CD14-positive monocyte (primary cell): ENCODE measurements at regions not wholly inside any gene's neighbourhood (a gene's known extent, or its start where the extent isn't known, plus 50 kb on each side); places are given as distances from the start of the nearest gene placed in this dataset.

Source experiments
- DNase-seq, 3 donors: peaks; one replicate each; pipeline ENCODE4 v3.0.0-alpha.2; 2011 to 2022
- H2AFZ ChIP-seq: 2 replicates; pipeline ENCODE4 v1.6.0; 2012; ENCODE audit warnings: mild to moderate bottlenecking, low read depth, low read length, inconsistent platforms; ENCODE audit not compliant: insufficient read depth, poor library complexity, severe bottlenecking
- H3K27ac ChIP-seq, 2 donors: 1 replicate in 1 of 2; 2 replicates in 1 of 2; pipeline ENCODE4 v1.5.1; 2012 to 2013; ENCODE audit warnings: low read length in 2 of 2, control low read depth in 1 of 2, inconsistent platforms in 1 of 2, low read depth in 1 of 2, mild to moderate bottlenecking in 1 of 2
- H3K27me3 ChIP-seq, 2 donors: one replicate each; pipeline versions ENCODE4 v1.6.0 to v1.6.1; 2011 to 2013; ENCODE audit warnings: low read length in 2 of 2; ENCODE audit not compliant: control insufficient read depth in 2 of 2, insufficient read depth in 2 of 2
- H3K36me3 ChIP-seq, 2 donors: replicated peaks in 1 of 2; 1 replicate in 1 of 2; 2 replicates in 1 of 2; pipeline versions ENCODE4 v1.5.1 to v1.6.1; 2012 to 2013; ENCODE audit warnings: low read length in 2 of 2, control low read depth in 1 of 2, inconsistent platforms in 1 of 2, mild to moderate bottlenecking in 1 of 2; ENCODE audit not compliant: insufficient read depth in 2 of 2, control insufficient read depth in 1 of 2
- H3K4me1 ChIP-seq, 2 donors: 1 replicate in 1 of 2; 2 replicates in 1 of 2; pipeline versions ENCODE4 v1.5.1 to v1.6.1; 2012 to 2013; ENCODE audit warnings: low read length in 2 of 2, control low read depth in 1 of 2, inconsistent platforms in 1 of 2, mild to moderate bottlenecking in 1 of 2, moderate library complexity in 1 of 2; ENCODE audit not compliant: insufficient read depth in 2 of 2, control insufficient read depth in 1 of 2
- H3K4me2 ChIP-seq: replicated peaks from 2 replicates; pipeline ENCODE3; 2012; ENCODE audit warnings: low read length, moderate library complexity, mild to moderate bottlenecking; ENCODE audit not compliant: poor library complexity, severe bottlenecking; ENCODE audit errors: extremely low read depth
- H3K4me3 ChIP-seq, 3 experiments: fragments of 200-600 bp in 1 of 3; sonication (generic) in 1 of 3; replicated peaks in 1 of 3; 1 replicate in 2 of 3; 2 replicates in 1 of 3; pipeline ENCODE4 v1.5.1; 2011 to 2013; ENCODE audit warnings: low read length in 3 of 3, mild to moderate bottlenecking in 3 of 3, control low read depth in 2 of 3, low read depth in 2 of 3, inconsistent platforms in 1 of 3, moderate library complexity in 1 of 3
- H3K79me2 ChIP-seq: 2 replicates; pipeline ENCODE4 v1.6.0; 2012; ENCODE audit warnings: mild to moderate bottlenecking, control low read depth, inconsistent platforms, low read length, moderate library complexity; ENCODE audit not compliant: insufficient read depth
- H3K9ac ChIP-seq: 2 replicates; pipeline ENCODE4 v1.6.0; 2017; ENCODE audit warnings: low read length, mild to moderate bottlenecking; ENCODE audit not compliant: insufficient read depth, poor library complexity, severe bottlenecking
- H3K9me3 ChIP-seq, 2 donors: replicated peaks in 1 of 2; 1 replicate in 1 of 2; 2 replicates in 1 of 2; pipeline versions ENCODE4 v1.5.1 to v1.6.1; 2012 to 2013; ENCODE audit warnings: low read length in 2 of 2, control low read depth in 1 of 2; ENCODE audit not compliant: control insufficient read depth in 1 of 2, insufficient read depth in 1 of 2
- H4K20me1 ChIP-seq: 2 replicates; pipeline ENCODE4 v1.6.0; 2012; ENCODE audit warnings: mild to moderate bottlenecking, low read length, control low read depth, moderate library complexity; ENCODE audit not compliant: insufficient read depth
- H3K27ac Mint-ChIP-seq, 7 donors: one replicate each; pipeline ENCODE4 v1.8.0; 2020; ENCODE audit warnings: mild to moderate bottlenecking in 7 of 7, mixed read lengths in 7 of 7, moderate library complexity in 6 of 7, inconsistent platforms in 2 of 7
- H3K27me3 Mint-ChIP-seq, 3 donors: one replicate each; pipeline ENCODE4 v1.8.0; 2021 to 2022; ENCODE audit warnings: low read depth in 3 of 3, mild to moderate bottlenecking in 3 of 3, mixed read lengths in 3 of 3, moderate library complexity in 3 of 3, inconsistent platforms in 1 of 3
- H3K36me3 Mint-ChIP-seq, 2 donors: one replicate each; pipeline ENCODE4 v1.8.0; 2020; ENCODE audit warnings: mixed read lengths in 2 of 2, inconsistent platforms in 1 of 2, mild to moderate bottlenecking in 1 of 2
- H3K4me1 Mint-ChIP-seq: one replicate; pipeline ENCODE4 v1.8.0; 2020; ENCODE audit warnings: mild to moderate bottlenecking, mixed read lengths
- H3K4me3 Mint-ChIP-seq, 2 donors: one replicate each; pipeline ENCODE4 v1.8.0; 2020; ENCODE audit warnings: mild to moderate bottlenecking in 2 of 2, mixed read lengths in 2 of 2, moderate library complexity in 1 of 2
- H3K9me3 Mint-ChIP-seq, 7 donors: one replicate each; pipeline ENCODE4 v1.8.0; 2020 to 2022; ENCODE audit warnings: mixed read lengths in 7 of 7, mild to moderate bottlenecking in 6 of 7, moderate library complexity in 6 of 7, inconsistent platforms in 2 of 7
- CTCF ChIP-seq: fragments of 200-600 bp; IDR thresholded peaks from one replicate; pipeline ENCODE4 v1.8.0; 2022; ENCODE audit warnings: antibody characterized with exemption, mild to moderate bottlenecking
- intact Hi-C, 2 donors: fragments of 100-400 bp; cut with micrococcal nuclease; formaldehyde crosslinking; loops; one replicate each; pipeline versions ENCODE4 v1.15.0 to v1.15.1; 2023

- no peak for TF ChIP-seq CTCF
- H3K9me3 Mint-ChIP-seq, result no peaks in the 10 kb centered on the region
- DNase-seq, result no peak
- H3K27me3 Mint-ChIP-seq, result peaks cover 2 to 4% (median 4%) of the 10 kb centered on the region in 3 donors
- H3K9ac ChIP-seq, result no peak overlapping the region
- H4K20me1 ChIP-seq, result no peaks in the 10 kb centered on the region
- H3K4me1 Mint-ChIP-seq, result no peaks in the 10 kb centered on the region
- intact Hi-C loops, result no loop called here
- no peak overlapping the region for H3K27ac ChIP-seq
- no peak overlapping the region for H3K27ac Mint-ChIP-seq
- H3K36me3 ChIP-seq, result no peaks in the 10 kb centered on the region
- no peak overlapping the region for H3K4me3 ChIP-seq
- H3K9me3 ChIP-seq, result no peaks in the 10 kb centered on the region
- no peaks in the 10 kb centered on the region for H3K4me1 ChIP-seq
- no peaks in the 10 kb centered on the region for H3K27me3 ChIP-seq
- no peak overlapping the region for H3K4me3 Mint-ChIP-seq
- no peak overlapping the region for H2AFZ ChIP-seq
- no peaks in the 10 kb centered on the region for H3K79me2 ChIP-seq
- H3K4me2 ChIP-seq, result no peak overlapping the region
- no peaks in the 10 kb centered on the region for H3K36me3 Mint-ChIP-seq
Observed at GRCh38 chr6:122868137-122868536, 79.1 kb downstream of the SMPDL3A start.

- peaks cover 0 to 2% (median 2%) of the 10 kb centered on the region in 3 donors for H3K27me3 Mint-ChIP-seq
- Histone ChIP-seq H3K9ac (no peak overlapping the region), H3K27me3 (no peaks in the 10 kb centered on the region), H2AFZ (no peak overlapping the region), H3K4me3 (no peak overlapping the region), H3K79me2 (no peaks in the 10 kb centered on the region), H3K4me1 (no peaks in the 10 kb centered on the region), H3K9me3 (no peaks in the 10 kb centered on the region), H3K4me2 (no peak overlapping the region), H3K36me3 (no peaks in the 10 kb centered on the region), H3K27ac (no peak overlapping the region), H4K20me1 (no peaks in the 10 kb centered on the region)
- H3K4me1 Mint-ChIP-seq, result no peaks in the 10 kb centered on the region
- H3K9me3 Mint-ChIP-seq, result no peaks in the 10 kb centered on the region
- peak in 1 of 3 donors; percentile 5 for DNase-seq
- H3K36me3 Mint-ChIP-seq, result no peaks in the 10 kb centered on the region
- intact Hi-C loops, result no loop called here
- H3K4me3 Mint-ChIP-seq, result no peak overlapping the region
- H3K27ac Mint-ChIP-seq, result no peak overlapping the region
- peak; percentile 18 for TF ChIP-seq CTCF
Observed at GRCh38 chr6:122869437-122870024, 80.5 kb downstream of the SMPDL3A start.
